DMS153 (cell line): ENCODE measurements at regions not wholly inside any gene's neighbourhood (a gene's known extent, or its start where the extent isn't known, plus 50 kb on each side); places are given as distances from the start of the nearest gene placed in this dataset.
A peak's percentile ranks its signal among the peaks of the same experiment; 100 is the strongest.
"Not testable (repeated sequence)": the region's sequence is repeated elsewhere in the genome, so short reads cannot be mapped to it uniquely, and the experiment has no call there.

ENCODE experiments used
- DNase-seq: peaks from one replicate; lab custom pipeline; 2025; lab: John Stamatoyannopoulos, UW

DNA sequence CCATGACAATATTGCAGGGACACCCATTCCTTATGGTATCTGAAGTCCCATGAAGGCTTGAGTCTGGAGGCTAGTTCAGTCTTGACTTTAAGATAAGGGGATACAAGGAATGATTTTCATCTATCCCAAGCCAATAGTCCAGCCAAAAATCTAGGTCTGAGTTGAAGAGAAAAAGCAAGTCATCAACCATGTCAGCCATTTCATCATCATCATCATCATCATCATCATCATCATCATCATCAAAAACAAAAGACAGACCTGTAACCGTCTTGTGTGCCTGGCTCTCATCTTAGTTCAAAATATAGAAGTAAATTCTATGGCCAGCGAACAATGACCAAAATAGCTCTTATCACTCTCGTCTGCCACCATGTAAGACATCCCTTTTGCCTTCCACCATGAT lies 59.5 kb upstream of the FAM90A26 start:
- DNase-seq = not testable (repeated sequence)

DNA sequence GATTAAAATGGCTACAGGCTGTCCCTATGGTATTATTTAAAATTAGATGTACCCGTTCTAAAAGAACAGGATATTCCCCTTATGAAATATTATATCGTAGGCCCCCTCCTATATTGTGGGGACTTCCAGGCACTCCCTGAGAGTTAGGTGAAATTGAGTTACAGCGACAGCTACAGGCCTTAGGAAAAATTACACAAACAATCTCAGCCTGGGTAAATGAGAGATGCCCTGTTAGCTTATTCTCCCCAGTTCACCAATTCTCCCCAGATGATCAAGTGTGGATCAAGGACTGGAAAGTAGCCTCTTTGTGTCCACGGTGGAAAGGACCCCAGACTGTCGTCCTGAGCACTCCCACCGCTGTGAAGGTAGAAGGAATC lies 67.1 kb upstream of the FAM90A26 start:
- not testable (repeated sequence) for DNase-seq

DNA sequence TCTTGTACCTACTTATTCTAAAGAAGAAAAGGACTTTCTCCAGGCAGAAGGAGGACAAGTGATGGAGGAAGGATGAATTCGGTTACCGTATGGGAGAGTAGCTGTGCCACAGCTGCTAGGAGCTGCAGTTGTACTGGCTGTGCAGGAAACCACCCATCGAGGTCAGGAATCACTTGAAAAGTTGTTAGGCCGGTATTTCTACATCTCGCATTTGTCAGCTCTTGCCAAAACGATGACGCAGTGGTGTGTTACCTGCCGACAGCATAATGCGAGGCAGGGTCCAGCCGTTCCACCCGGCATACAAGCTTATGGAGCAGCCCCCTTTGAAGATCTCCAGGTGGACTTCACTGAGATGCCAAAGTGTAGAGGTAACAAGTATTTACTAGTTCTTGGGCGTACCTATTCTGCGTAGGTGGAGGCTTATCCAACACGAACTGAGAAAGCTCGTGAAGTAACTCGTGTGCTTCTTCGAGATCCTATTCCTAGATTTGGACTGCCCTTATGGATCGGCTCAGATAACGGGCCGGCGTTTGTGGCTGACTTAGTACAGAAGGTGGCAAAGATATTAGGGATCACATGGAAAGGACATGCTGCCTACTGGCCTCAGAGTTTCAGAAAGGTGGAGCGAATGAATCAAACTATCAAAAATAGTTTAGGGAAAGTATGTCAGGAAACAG lies 67.6 kb upstream of the FAM90A26 start:
- peak; percentile 7 for DNase-seq

DNA sequence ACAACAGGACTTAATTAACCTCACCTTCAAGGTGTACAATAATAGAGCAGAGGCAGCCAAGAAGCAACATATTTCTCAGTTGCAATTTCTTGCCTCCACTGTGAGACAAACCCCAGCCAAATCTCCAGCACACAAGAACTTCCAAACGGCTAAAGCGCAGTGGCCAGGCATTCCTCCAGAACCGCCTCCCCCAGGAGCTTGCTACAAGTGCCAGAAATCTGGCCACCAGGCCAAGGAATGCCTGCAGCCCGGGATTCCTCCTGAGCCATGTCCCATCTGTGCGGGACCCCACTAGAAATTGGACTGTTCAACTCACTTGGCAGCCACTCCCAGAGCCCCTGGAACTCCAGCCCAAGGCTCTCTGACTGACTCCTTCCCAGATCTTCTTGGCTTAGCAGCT lies 73.9 kb upstream of the FAM90A26 start:
- DNase-seq = not testable (repeated sequence)

DNA sequence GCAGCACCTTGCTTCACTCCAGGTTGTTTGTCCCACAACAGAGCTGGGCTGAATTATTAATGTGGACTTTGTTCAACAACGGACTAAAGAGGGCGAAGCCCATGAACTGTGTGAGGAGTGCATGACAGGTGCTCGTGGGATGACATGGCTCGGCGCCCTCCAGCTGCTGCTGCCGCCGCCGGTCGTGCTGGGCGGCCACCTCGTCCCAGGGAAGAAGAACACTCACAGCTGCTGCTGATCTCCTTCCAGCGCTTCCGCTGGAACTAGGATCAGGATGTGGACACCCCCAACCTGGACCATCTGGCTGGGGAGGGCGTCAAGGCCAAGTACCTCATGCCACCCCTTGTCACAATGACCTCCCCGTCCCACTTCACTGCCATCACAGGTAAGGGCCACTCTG lies 91.4 kb upstream of the FAM90A26 start:
- DNase-seq = not testable (repeated sequence)

DNA sequence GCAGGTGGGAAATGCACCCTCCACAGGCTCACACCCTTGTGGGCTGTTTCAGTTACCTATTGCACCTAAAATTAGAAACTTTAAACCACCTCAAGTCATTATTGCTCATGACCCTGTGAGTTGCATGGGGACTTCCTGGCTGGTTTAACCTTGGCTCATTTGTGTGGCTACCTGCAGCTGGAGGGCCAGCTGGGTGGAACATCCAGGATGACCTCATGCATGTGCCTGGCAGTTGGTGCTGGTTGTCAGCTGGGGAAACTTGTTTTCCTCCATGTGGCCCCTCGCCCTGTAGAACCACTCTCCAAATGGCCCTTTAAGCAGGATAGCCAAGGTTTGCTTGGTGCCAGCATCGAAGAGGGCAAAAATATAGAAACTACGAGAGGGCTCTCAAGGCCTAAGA lies 93.2 kb upstream of the FAM90A26 start:
- not testable (repeated sequence) for DNase-seq

DNA sequence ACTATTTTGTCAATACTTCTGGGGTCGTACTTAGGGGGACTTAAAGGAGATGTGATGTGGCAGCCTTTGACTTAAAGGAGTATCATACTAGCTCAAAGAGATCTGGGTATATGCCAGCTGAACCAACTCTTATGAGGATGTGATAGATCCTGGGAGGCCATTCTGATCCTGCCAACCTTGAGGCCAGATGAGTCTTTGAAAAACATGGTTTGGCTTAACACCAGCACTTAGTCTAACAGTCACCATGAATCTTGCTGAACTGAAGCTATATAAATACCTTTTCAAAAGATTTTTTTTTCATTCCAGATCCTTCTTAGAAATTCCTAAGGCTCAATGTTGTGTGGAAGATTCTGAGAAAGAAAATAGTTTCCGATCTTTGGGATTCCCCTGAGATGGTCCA lies 93.7 kb upstream of the FAM90A26 start:
- not testable (repeated sequence) for DNase-seq

DNA sequence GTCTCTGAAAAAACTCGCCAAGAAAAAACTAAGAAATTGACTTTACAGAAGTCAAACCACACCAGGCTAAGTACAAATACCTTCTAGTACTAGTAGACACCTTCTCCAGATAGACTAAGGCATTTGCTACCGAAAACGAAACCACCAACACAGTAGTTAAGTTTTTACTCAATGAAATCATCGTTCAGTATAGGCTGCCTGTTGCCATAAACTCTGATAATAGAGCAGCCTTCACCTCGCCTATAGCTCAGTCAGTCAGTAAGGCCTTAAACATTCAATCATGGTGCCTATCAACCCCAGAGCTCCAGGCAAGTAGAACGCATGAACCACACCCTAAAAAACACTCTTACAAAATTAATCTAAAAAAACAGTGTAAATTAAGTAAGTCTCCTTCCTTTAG lies 96.8 kb upstream of the FAM90A26 start:
- DNase-seq = not testable (repeated sequence)

DNA sequence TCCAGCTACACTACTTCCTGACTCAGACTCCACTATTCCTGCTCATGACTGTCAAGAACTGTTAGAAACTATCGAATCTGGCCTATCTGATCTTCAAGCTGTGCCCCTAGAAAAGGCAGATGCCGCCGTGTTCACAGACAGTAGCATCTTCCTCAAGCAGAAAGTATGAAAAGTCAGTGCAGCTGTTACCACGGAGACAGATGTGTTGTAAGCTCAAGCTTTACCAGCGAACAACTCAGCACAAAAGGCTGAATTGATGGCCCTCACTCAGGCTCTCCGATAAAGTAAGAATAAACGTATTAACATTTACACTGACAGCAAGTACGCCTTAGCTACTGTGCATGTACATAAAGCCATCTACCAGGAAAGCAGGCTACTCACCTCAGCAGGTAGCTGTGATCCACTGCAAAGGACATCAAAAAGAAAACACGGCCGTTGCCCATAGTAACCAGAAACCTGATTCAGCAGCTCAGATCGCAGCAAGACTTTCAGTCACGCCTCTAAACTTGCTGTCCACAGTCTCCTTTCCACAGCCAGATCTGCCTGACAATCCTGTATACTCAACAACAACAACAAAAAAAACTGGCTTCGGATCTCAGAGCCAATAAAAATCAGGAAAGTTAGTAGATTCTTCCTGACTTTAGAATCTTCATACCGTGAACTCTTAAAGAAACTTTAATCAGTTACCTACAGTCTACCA lies 97.5 kb upstream of the FAM90A26 start:
- DNase-seq = not testable (repeated sequence)

DNA sequence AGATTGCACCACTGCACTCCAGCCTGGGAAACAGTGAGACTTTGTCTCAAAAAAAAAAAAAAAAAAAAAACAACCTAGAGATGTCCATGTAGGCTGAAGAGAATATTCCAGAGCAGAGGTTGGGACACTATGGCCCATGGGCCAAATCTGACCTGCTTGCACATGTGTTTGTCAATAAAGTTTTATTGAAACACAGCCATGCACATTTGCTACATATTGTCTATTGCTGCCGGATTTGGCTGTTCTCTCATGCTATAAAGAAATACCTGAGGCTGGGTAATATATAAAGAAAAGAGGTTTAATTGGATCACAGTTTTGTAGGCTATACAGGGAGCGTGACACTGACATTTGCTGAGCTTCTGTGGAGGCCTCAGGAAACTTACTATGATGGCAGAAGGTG lies 102.3 kb upstream of the FAM90A26 start:
- DNase-seq = not testable (repeated sequence)

DNA sequence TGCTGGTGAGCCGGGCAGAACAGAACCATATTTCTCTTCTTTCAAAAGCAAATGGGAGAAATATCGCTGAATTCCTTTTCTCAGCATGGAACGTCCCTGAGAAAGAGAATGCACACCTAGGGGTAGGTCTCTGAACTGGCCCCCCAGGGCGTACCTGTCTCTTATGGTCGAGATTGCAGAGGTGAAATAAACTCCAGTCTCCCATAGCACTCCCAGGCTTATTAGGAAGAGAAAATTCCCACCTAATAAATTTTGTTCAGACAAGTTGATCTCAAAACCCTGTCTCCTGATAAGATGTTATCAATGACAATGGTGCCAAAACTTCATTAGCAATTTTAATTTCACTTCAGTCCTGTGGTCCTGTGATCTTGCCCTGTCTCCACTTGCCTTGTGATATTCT lies 106.6 kb upstream of the FAM90A26 start:
- not testable (repeated sequence) for DNase-seq

DNA sequence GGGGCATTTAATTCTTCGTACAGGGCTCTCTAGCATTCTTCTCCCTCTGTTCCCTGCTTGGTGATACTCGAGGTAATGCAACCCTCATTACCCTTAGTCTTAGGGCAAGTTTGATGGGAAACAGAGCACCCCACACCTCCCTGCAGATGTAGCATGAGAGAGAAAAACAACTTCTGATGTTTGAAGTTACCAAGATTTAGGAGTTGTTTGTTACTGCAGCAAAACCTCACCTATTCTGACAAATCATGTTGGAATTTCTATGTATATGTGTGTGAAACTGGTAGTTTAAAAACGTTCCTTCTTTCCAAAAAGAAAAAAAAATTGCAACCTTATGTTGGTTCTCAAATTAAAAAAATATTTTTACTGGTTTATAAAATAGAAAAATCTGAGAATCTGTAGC lies 145.3 kb upstream of the FAM90A26 start:
- not testable (repeated sequence) for DNase-seq

DNA sequence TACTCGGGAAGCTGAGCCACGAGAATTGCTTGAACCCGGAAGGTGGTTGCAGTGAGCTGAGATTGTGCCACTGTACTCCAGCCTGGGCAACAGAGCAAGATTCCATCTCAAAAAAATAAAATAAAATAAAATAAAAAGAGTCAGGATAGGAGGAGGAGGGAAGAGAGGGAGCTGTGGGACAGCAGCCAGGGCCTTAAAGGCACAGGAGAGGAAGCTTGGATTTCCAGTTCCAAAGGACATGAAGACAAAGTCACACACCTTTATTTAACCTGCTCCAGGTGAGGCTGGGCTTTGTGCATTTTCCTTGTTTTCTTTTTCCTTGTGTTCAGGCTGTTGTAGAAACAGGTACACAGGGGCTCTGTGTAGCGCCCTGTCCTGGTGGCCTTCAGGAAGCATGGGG lies 138.2 kb upstream of the HMX1 start:
- not testable (repeated sequence) for DNase-seq

DNA sequence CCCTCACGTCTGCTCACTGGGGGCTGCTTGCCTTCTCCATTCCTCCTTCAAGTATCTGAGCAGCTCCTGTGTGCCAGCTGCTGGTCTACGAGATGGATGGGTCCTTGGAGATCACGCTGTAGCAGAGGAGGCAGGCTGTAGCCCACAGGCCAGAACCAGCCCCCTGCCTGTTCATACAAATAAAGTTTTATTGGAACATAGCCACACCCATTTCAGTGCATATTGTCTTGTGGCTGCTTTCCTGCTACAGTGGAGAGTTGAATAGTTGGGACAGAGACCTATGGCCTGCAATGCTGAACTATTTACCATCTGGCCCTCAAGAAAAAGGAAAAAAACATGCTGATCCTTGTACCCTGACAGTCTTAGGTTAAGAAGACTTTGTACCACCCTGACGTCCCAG lies 136.8 kb upstream of the HMX1 start:
- not testable (repeated sequence) for DNase-seq

DNA sequence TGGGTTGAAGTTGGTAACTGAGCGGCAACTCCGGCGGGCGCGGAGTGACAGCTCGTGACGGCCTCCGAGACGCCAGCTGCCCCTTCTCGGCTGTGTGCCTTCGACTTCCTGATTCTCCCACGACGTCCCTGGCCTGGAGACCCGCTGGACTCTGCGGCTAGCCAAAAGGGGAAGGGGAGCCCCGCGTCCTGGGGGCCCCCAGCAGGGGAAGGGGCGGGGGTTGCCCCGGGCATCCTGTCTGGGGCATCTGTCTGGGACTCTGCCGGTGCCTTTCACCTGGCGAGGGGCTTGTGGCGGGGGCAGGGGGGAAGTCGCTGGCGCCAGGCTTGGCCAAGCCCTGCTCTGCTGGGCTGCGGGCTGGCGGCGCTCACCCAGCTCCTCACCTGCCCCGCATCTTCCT lies 129.5 kb upstream of the HMX1 start:
- not testable (repeated sequence) for DNase-seq

DNA sequence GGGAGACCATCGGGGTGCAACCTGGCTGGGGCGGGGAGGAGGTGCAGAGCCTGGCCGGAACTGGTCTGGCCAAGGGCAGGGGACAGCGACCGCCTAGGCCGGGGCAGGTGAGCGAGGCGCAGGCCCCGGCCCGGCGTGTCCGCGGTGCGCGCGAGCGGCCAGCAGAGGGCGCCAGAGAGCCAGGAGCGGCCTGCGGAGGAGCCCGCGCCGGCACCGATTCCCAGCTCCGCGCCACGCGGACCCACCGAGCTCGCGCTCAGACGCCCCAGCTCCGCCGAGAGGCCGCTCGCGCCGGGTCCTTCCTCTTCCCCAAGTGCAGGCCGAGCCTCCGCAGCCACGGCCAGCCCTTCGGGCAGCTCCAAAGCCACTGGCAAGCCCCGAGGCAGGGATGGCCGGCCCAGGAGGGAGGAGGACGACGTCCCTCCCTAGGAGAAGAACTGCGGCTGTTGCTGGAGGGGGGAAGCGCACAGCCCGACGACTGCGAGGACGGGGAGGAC lies 128.9 kb upstream of the HMX1 start:
- not testable (repeated sequence) for DNase-seq

DNA sequence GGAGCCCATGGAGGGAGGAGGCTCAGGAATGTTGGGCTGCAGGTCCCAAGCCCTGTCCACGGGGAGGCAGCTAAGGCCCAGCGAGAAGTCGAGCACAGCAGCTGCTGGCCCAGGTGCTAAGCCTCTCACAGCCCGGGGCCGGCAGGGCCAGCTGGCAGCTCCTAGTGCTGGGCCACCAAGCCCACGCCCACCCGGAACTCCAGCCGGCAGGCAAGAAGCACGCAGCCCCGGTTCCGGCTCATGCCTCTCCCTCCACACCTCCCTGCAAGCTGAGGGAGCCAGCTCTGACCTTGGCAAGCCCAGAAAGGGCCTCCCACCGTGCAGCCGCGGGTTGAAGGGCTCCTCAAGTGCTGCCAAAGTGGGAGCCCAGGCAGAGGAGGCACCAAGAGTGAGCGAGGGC lies 121.3 kb upstream of the HMX1 start:
- DNase-seq = not testable (repeated sequence)

DNA sequence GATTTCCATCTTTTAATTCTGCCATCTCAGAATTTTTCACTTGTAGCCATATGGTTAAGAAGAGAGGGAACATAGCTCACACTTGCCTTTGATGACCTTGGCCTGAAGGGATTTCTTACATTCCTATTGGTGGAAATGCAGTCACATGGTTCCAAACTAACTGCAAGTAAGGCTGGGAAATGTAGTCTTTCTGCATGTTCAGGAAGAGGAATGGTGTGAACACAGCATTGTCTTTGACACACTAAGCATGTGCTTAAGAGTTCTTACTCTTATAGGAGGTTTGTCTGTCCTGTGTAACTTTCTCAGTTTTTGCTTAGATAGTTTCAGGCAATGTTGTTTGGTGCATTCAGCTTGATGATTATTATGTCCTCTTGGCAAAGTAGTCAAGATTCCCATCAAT lies 119.8 kb upstream of the HMX1 start:
- DNase-seq = not testable (repeated sequence)

DNA sequence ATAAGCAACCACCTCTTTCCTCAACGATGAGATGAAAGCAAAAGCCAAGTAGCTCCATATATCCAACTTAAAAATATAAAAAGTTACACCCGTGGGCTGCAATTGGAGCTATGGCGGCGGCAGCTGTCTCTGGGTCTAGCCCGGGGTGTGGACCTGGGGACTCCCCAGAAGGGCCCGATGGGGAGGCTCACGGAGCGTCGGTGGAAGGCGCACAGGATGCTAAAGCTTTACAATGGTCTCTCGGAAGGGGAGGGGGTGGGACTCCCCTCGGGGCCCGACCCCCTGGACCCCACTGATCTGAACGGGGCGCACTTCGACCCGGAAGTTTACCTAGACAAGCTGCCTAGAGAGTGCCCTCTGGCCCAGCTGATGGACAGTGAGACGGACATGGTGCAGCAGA lies 118.7 kb upstream of the HMX1 start:
- DNase-seq = not testable (repeated sequence)

DNA sequence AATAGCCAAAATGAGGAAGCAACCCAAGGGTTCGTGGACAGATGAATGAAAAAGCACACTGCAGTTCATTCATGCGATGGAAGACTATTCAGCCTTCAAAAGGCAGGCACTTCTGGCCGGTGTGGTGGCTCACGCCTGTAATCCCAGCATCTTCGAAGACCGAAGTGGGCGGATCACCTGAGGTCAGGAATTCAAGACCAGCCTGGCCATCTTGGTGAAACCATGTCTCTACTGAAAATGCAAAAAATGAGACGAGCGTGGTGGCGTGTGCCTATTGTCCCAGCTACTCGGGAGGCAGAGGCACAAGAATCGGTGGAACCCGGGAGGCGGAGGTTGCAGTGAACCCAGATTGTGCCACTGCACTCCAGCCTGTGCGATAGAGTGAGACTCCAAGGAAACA lies 114.1 kb upstream of the HMX1 start:
- not testable (repeated sequence) for DNase-seq

DNA sequence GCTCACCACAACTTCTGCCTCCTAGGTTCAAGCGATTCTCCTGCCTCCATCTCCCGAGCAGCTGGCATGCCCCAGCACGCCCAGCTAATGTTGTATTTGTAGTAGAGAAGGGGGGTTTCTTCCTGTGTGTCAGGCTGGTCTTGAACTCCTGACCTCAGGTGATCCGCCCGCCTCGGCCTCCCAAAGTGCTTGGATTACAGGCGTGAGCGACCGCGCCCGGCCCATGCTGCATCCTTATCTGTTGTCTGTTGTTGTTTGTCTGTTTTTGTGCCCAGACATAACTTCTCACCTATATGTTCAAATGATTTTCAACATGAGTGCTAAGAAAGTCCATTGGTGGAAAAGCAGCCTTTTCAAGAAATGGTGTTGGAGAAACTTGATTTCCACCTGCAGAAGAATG lies 113.0 kb upstream of the HMX1 start:
- not testable (repeated sequence) for DNase-seq

DNA sequence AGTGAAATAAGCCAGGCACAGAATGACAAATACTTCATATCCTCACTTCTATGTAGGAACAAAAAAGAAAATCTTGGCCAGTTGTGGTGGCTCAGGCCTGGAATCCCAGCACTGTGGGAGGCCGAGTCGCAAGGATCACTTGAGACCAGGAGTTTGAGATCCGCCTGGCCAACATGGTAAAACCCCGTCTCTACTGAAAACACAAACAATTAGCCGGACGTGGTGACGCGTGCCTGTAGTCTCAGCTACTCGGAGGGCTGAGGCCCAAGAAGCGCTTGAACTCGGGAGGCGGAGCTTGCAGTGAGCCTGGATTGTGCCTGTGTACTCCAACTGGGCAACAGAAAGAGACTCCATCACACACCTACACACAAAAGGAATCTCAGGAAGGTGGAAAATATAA lies 112.3 kb upstream of the HMX1 start:
- DNase-seq = not testable (repeated sequence)

DNA sequence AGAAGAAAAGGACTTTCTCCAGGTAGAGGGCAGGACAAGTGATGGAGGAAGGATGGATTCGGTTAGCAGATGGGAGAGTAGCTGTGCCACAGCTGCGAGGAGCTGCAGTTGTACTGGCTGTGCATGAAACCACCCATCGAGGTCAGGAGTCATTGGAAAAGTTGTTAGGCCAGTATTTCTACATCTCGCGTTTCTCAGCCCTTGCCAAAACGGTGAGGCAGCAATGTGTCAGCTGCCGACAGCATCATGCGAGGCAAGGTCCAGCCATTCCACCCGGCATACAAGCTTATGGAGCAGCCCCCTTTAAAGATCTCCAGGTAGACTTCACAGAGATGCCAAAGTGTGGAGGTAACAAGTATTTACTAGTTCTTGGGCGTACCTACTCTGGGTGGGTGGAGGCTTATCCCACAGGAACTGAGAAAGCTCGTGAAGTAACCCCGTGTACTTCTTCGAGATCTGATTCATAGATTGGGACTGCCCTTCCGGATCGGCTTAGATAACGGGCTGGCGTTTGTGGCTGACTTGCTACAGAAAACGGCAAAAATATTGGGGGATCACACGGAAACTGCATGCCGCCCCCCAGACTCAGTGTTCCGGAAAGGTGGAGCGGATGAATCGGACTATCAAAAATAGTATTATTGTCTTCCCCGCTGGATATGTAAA lies 105.0 kb upstream of the HMX1 start:
- not testable (repeated sequence) for DNase-seq
